HG02852 (cell line): ENCODE measurements at regions not wholly inside any gene's neighbourhood (a gene's known extent, or its start where the extent isn't known, plus 50 kb on each side); places are given as distances from the start of the nearest gene placed in this dataset.
A peak's percentile ranks its signal among the peaks of the same experiment; 100 is the strongest.
"Not testable (repeated sequence)": the region's sequence is repeated elsewhere in the genome, so short reads cannot be mapped to it uniquely, and the experiment has no call there.

Experiments used
- ATAC-seq: cut with Tn5 transposase; IDR thresholded peaks from one replicate; pipeline ENCODE4 v1.9.1; 2021; ENCODE audit warnings: mild to moderate bottlenecking, moderate library complexity; ENCODE audit not compliant: unreplicated experiment

- no peak for ATAC-seq
These were observed 154.8 kb upstream of the POU3F1 start for GRCh38 chr1:38201431-38201830.

- ATAC-seq, result no peak
These were observed 152.0 kb upstream of the POU3F1 start for GRCh38 chr1:38198621-38199020.

- ATAC-seq, result no peak
These were observed 151.5 kb upstream of the POU3F1 start for GRCh38 chr1:38198099-38198498.

GRCh38 chr1:38197312-38198061, 150.9 kb upstream of the POU3F1 start:
- no peak for ATAC-seq

GRCh38 chr1:38194472-38194871, 147.9 kb upstream of the POU3F1 start:
- ATAC-seq, result no peak

- no peak for ATAC-seq
These were observed 146.4 kb upstream of the POU3F1 start for GRCh38 chr1:38193040-38193439.

- no peak for ATAC-seq
These were observed 144.9 kb upstream of the POU3F1 start for GRCh38 chr1:38191461-38191860.

- no peak for ATAC-seq
These were observed 144.4 kb upstream of the POU3F1 start for GRCh38 chr1:38190983-38191382.

GRCh38 chr1:38187552-38187951, 141.0 kb upstream of the POU3F1 start:
- no peak for ATAC-seq

GRCh38 chr1:38186566-38186965, 140.0 kb upstream of the POU3F1 start:
- ATAC-seq, result no peak

- no peak for ATAC-seq
These were observed 139.3 kb upstream of the POU3F1 start for GRCh38 chr1:38185913-38186312.

- ATAC-seq, result no peak
These were observed 137.2 kb upstream of the POU3F1 start for GRCh38 chr1:38183747-38184146.

GRCh38 chr1:38183096-38183495, 136.5 kb upstream of the POU3F1 start:
- ATAC-seq, result no peak

GRCh38 chr1:38180388-38180787, 133.8 kb upstream of the POU3F1 start:
- ATAC-seq, result not testable (repeated sequence)

- ATAC-seq, result no peak
These were observed 132.9 kb upstream of the POU3F1 start for GRCh38 chr1:38179483-38179882.

- no peak for ATAC-seq
These were observed 131.6 kb upstream of the POU3F1 start for GRCh38 chr1:38178216-38178615.

GRCh38 chr1:38175121-38175520, 128.5 kb upstream of the POU3F1 start:
- no peak for ATAC-seq

GRCh38 chr1:38173848-38174247, 127.3 kb upstream of the POU3F1 start:
- peak; percentile 13 for ATAC-seq

GRCh38 chr1:38173157-38173831, 126.7 kb upstream of the POU3F1 start:
- peak; percentile 57 for ATAC-seq

GRCh38 chr1:38169121-38169520, 122.5 kb upstream of the POU3F1 start:
- no peak for ATAC-seq

- no peak for ATAC-seq
These were observed 121.8 kb upstream of the POU3F1 start for GRCh38 chr1:38168365-38168764.

- no peak for ATAC-seq
These were observed 119.9 kb upstream of the POU3F1 start for GRCh38 chr1:38166461-38166860.
